Tibial artery (tissue), 4 donors: ENCODE measurements at regions not wholly inside any gene's neighbourhood (a gene's known extent, or its start where the extent isn't known, plus 50 kb on each side); places are given as distances from the start of the nearest gene placed in this dataset.

Source experiments
- DNase-seq, 2 donors: peaks; one replicate each; pipeline ENCODE4 v3.0.0-alpha.2; 2019
- H3K27ac ChIP-seq, 2 donors: fragments of 200-600 bp; sonication (generic) in 1 of 2; 1 replicate in 1 of 2; 2 replicates in 1 of 2; pipeline ENCODE4 v1.5.1; 2018 to 2019; ENCODE audit warnings: mild to moderate bottlenecking in 1 of 2
- H3K27me3 ChIP-seq, 2 donors: fragments of 200-600 bp; sonication (generic) in 1 of 2; one replicate each; pipeline versions ENCODE4 v1.5.1 to v1.6.0; 2016 to 2019
- H3K36me3 ChIP-seq, 3 donors: fragments of 200-600 bp; sonication (generic) in 2 of 3; one replicate each; pipeline ENCODE4 v1.5.1; 2016 to 2019; ENCODE audit warnings: mild to moderate bottlenecking in 2 of 3
- H3K4me1 ChIP-seq, 4 donors: fragments of 200-600 bp; sonication (generic) in 2 of 4; 1 replicate in 3 of 4; 2 replicates in 1 of 4; pipeline ENCODE4 v1.5.1; 2016 to 2019
- H3K4me3 ChIP-seq, 2 donors: fragments of 200-600 bp; sonication (generic) in 1 of 2; 1 replicate in 1 of 2; 2 replicates in 1 of 2; pipeline ENCODE4 v1.5.1; 2018 to 2019; ENCODE audit warnings: mild to moderate bottlenecking in 2 of 2
- H3K9me3 ChIP-seq, 3 donors: fragments of 200-600 bp; sonication (generic) in 1 of 3; one replicate each; pipeline ENCODE4 v1.5.1; 2016 to 2019
- CTCF ChIP-seq, 2 experiments: fragments of 200-600 bp in 1 of 2; fragments of 450-650 bp in 1 of 2; IDR thresholded peaks; one replicate each; pipeline ENCODE4 v1.5.1; 2017 to 2019; ENCODE audit warnings: antibody characterized with exemption in 2 of 2, mild to moderate bottlenecking in 1 of 2, moderate library complexity in 1 of 2
- intact Hi-C: fragments of 100-400 bp; cut with DNase I; formaldehyde crosslinking; loops from one replicate; pipeline ENCODE4 v1.15.0; 2023; ENCODE audit warnings: low total_unique reads

- Histone ChIP-seq H3K27me3 (no peaks in the 10 kb centered on the region), H3K27ac (no peak overlapping the region), H3K4me3 (no peak overlapping the region), H3K36me3 (no peaks in the 10 kb centered on the region), H3K4me1 (no peaks in the 10 kb centered on the region), H3K9me3 (no peaks in the 10 kb centered on the region)
- TF ChIP-seq CTCF (IDR thresholded peaks at IDR 0.05) = no peak
- no peak for DNase-seq
- intact Hi-C loops = no loop called here
Measured at GRCh38 chrX:137212078-137212632, 178.4 kb upstream of the GPR101 start.

- Histone ChIP-seq H3K9me3 (no peaks in the 10 kb centered on the region), H3K36me3 (no peaks in the 10 kb centered on the region), H3K27ac (no peak overlapping the region), H3K27me3 (no peaks in the 10 kb centered on the region), H3K4me3 (no peak overlapping the region), H3K4me1 (no peaks in the 10 kb centered on the region)
- intact Hi-C loops = no loop called here
- TF ChIP-seq CTCF (IDR thresholded peaks at IDR 0.05) = no peak
- no peak for DNase-seq
Measured at GRCh38 chrX:137198040-137198439, 164.2 kb upstream of the GPR101 start.

- no peak for TF ChIP-seq CTCF (IDR thresholded peaks at IDR 0.05)
- no peaks in the 10 kb centered on the region for H3K9me3 ChIP-seq
- no peaks in the 10 kb centered on the region for H3K36me3 ChIP-seq
- no peak for DNase-seq
- no peaks in the 10 kb centered on the region for H3K4me1 ChIP-seq
- intact Hi-C loops = no loop called here
- no peaks in the 10 kb centered on the region for H3K27me3 ChIP-seq
- H3K27ac ChIP-seq = no peak overlapping the region
- H3K4me3 ChIP-seq = no peak overlapping the region
Measured at GRCh38 chrX:137195991-137196390, 162.2 kb upstream of the GPR101 start.

- H3K27me3 ChIP-seq = no peaks in the 10 kb centered on the region
- DNase-seq = no peak
- H3K4me3 ChIP-seq = no peak overlapping the region
- intact Hi-C loops = no loop called here
- H3K9me3 ChIP-seq = no peaks in the 10 kb centered on the region
- H3K36me3 ChIP-seq = no peaks in the 10 kb centered on the region
- no peaks in the 10 kb centered on the region for H3K4me1 ChIP-seq
- no peak overlapping the region for H3K27ac ChIP-seq
- no peak for TF ChIP-seq CTCF (IDR thresholded peaks at IDR 0.05)
Measured at GRCh38 chrX:137195296-137195695, 161.5 kb upstream of the GPR101 start.

GRCh38 chrX:137194164-137194563 is 160.4 kb upstream of the GPR101 start:
- DNase-seq = no peak
- TF ChIP-seq CTCF (IDR thresholded peaks at IDR 0.05) = no peak
- intact Hi-C loops = no loop called here

GRCh38 chrX:137187540-137187939 is 153.7 kb upstream of the GPR101 start:
- H3K36me3 ChIP-seq = no peaks in the 10 kb centered on the region
- H3K4me3 ChIP-seq = no peak overlapping the region
- no peak overlapping the region for H3K27ac ChIP-seq
- H3K4me1 ChIP-seq = no peaks in the 10 kb centered on the region
- TF ChIP-seq CTCF (IDR thresholded peaks at IDR 0.05) = no peak
- no peak for DNase-seq
- intact Hi-C loops = no loop called here
- peaks cover 0 to 6% (median 3%) of the 10 kb centered on the region in 3 donors for H3K9me3 ChIP-seq
- no peaks in the 10 kb centered on the region for H3K27me3 ChIP-seq

More at GRCh38 chrX:137194164-137194563, 160.4 kb upstream of the GPR101 start:
- Histone ChIP-seq H3K36me3 (no peaks in the 10 kb centered on the region), H3K4me3 (no peak overlapping the region), H3K27ac (no peak overlapping the region), H3K9me3 (peaks cover 0 to 6% (median 3%) of the 10 kb centered on the region in 3 donors), H3K27me3 (no peaks in the 10 kb centered on the region), H3K4me1 (no peaks in the 10 kb centered on the region)
